NCI-H128 (cell line): ENCODE measurements at regions not wholly inside any gene's neighbourhood (a gene's known extent, or its start where the extent isn't known, plus 50 kb on each side); places are given as distances from the start of the nearest gene placed in this dataset.
A peak's percentile ranks its signal among the peaks of the same experiment; 100 is the strongest.

Experiments used
- DNase-seq: peaks from one replicate; lab custom pipeline; 2025; ENCODE audit not compliant: unreplicated experiment; lab: John Stamatoyannopoulos, UW

DNA sequence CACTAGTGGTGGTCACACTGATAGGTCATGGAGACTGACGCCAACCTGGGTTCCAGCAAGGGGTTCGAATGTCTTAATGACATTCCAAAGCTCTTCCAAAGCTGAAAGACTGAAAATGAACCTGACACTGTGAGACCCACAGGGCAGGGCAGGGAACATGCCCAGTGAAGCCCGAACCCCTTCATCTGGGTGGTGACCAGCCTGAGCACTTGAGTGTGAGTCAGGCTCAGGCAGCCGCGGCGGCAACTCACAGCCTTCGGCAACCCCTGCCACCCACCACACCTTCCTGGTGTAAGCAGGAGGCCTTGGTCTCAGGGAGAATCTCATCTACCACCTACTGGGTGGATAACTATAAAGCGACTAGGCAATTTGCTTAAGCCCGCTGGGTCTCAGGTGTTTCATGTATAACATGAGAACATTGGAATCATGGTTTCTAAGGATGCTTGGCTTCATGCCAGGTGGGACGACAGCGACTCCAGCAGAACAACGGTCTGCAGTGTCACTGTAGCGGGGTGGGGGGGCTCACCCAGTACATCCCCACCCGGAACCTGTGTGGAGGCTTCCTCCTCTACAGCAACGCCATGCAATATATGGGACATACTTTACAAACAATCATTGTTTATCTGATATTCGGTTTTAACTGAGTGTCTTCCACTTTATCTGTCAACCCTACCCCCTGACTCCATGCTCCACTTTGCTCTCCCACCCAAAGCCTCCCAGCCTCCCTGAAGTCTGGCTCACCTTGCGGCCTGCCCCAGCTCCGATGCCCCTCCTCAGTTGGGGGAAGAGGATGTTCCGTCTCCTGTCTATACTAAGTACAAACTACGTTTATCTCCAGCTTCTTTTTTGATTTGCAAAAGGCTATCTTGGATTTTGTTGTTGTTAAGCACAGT, 125.0 kb upstream of the MEF2A start:
- no peak for DNase-seq

- no peak for DNase-seq
These were observed 124.4 kb upstream of the MEF2A start for GRCh38 chr15:99441444-99441800.

- DNase-seq = no peak
These were observed 123.9 kb upstream of the MEF2A start for GRCh38 chr15:99441871-99442251.

DNA sequence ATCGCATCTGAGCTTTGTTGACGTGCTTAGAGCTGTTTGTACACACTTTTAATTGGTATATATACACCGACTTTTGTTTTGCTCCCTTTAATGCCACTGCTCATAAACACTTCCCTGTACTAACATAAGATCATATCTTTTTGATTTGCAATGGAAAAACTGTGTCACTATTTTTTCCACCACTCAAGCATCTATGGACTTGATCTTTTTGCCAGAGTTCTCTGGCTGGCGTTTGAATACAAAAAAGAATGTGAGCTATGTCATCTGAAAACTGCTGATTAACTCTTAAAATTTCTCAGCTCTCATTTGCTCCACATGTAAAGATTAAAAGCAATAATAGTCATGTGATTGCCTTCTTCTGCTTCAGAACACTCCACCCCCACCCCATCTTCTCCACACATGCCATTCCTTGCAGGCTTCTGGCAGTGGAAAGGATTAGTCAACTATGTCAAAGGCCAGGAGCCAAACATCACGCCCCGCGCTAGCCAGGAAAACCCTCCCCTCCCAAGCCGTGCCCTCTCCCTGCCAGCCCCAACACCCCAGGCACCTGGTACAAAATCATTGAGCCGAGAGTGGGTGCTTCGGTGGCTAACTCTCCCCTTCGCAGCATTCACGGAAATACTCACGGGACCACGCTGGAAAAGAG, 123.4 kb upstream of the MEF2A start:
- no peak for DNase-seq

- DNase-seq = no peak
These were observed 122.6 kb upstream of the MEF2A start for GRCh38 chr15:99443056-99443756.

GRCh38 chr15:99443768-99444446, 121.9 kb upstream of the MEF2A start:
- no peak for DNase-seq

- DNase-seq = no peak
These were observed 120.4 kb upstream of the MEF2A start for GRCh38 chr15:99445272-99445850.

DNA sequence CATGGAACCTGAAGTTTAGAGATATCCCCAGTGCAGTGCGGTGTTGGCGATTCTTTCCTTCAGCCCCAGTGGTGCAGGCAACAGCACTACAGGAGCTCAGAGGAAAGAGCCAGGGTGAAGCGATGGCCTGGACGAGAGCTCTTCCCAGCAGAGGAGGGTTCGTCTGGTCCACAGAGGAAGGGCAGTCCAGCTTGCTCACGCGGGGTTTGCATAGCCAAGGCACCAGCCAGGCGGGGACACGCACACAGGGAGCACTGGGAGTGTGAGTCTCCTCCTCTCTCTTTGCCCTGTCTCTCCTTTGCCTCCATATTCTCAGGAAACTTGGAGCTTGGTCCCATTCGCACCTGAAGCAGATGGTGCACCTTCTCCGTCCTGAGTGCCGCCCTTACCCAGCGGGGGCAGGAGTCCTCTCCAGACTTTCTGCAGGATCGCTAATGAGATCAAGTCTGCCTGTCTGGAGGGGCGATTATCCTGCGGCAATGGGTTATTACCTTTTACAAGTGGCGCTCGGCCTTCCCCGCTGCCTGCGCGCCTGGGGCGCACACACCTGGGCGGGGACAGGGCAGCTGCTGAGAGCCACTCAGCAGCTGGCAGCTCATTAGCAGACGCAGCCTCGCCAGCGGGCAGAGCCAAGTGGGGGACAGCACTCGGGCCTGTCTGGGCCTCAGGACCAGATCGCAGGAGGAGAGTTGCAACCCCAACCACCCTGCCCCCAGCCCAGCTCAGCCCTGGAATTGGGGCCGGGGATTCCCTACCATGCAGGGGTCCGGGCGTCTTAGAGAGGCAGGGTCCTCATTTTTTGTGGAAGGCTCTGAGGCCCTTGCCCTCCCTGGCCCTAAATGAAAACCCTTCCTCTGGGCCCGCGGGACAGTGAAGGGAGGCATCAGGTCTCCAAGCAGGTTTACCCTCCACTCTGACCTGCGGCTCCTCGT, 119.0 kb upstream of the MEF2A start:
- DNase-seq = peak; percentile 22

GRCh38 chr15:99447497-99448371, 118.0 kb upstream of the MEF2A start:
- no peak for DNase-seq

DNA sequence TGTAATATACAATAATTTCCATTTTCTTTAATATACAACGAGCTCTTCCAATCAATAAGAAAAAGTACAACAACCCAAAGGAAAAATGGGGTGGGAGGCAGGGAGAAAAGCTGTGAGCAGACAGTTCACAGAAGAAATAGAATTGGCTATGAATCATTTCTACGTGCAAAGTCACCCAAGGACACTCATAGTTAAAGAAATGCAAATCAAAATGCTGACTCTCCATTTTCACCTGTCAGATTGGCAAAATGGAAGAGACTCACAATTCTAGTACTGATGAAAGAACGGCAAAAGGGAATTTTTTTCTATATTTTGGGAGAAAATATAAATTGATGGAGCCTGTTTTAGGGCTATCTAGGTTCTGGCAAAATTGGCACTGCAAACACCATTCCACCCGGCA, 116.3 kb upstream of the MEF2A start:
- no peak for DNase-seq

DNA sequence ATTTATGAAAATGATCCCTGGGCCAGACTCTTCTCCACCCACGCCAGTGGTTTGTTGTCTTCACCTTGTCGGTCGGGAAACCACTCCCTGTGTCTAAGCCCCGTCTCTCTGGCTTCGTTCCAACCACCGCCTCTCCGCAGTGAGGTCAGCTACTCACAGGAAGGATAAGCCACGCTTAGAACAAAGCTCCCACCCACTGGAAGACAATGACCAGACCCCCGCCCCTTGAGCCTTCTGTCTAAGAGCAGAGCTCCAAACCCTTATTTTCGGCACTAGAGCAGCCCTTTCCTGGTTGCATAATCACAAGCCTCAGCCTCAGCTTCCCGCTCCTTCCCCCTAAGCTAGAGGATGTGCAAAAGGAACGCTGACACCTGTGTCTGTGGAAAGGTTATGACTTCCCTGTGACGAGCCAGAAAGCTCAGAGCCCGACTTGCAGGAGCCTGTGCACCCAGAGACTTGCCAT, 114.9 kb upstream of the MEF2A start:
- DNase-seq = no peak

GRCh38 chr15:99451484-99451883, 114.3 kb upstream of the MEF2A start:
- no peak for DNase-seq

DNA sequence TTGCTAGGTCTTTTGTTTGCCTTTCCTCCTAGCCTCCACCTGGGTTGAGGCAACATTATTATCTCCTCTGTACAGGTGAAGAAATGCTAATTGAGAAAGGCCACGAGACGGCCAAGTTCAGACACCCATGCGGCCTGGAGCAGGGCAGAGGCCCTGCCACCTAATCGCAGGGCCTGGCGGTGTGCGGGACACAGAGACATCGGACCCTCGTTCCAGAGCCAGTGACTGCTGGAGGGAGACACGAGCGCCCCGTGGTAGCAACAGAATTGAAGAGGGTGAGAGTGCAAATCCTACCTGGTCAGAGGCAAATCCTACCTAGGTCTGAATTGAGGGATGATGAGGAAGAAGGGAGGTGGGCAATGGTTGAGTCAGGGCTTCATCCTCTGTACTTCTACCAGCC, 113.8 kb upstream of the MEF2A start:
- no peak for DNase-seq

DNA sequence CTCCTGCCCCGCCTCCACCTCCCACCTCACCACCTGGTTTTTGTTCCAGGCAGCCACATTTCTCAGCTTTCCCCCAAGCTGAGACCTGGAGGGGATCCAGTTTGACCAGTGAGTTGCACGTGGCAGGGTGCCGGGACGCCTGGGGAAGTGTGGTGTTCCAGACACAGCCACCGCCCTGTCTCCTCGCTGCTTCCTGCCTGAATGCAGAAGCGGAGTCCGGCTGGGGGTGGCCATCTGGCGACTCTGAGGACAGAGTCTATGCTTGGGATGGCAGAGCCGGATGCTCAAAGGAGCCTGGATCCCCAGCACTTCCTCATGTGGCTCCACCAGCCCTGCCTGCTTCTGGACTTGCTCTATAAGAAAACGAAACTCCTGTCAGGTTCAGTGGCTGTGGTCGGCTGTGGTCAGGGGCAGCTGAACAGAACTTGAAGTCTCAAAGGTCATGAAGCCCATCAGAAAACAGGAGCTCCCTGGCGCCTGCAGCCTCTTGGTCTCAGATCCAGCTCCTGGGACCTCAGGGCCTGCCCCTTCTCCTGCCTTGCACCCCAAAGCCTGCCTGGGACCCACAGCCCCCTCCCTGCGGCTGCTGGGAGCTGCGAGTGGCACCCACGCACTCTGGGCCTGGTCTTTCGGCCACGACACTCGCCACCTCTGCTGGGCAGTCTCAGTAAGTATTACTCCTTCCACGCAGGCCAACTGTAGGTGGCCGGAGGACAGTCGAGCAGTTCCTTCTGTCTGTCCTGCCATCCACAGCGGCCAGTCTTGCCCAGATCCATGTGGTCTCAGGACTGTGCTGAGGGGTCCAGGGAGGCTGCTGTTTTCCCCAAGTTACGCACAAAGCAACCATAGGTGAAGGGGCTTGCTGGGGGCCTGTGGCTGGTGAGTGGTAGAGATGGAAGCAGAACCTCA, 112.8 kb upstream of the MEF2A start:
- no peak for DNase-seq

DNA sequence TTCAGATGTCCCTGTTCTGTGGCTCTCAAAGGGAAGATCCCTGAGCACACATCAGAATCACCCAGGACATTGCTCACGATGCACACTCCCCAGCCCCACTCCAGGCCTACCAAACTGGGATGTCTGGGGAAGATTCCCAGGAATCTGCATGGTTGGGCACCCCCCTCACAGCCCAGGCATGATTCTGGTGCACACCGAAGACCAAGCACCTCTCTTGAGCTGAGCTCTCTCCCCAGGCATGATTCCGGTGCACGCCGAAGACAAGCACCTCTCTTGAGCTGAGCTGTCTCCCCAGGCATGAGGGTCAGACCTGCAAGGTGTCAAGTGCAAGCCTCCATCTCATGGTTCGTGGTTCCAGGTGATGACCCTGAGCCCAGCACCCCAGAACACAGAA, 112.2 kb upstream of the MEF2A start:
- no peak for DNase-seq

- DNase-seq = no peak
These were observed 111.5 kb upstream of the MEF2A start for GRCh38 chr15:99454107-99454809.
